HG03139 (cell line): ENCODE measurements at regions not wholly inside any gene's neighbourhood (a gene's known extent, or its start where the extent isn't known, plus 50 kb on each side); places are given as distances from the start of the nearest gene placed in this dataset.
A peak's percentile ranks its signal among the peaks of the same experiment; 100 is the strongest.

Experiments
- ATAC-seq: cut with Tn5 transposase; IDR thresholded peaks from one replicate; pipeline ENCODE4 v1.9.1; 2021; ENCODE audit not compliant: unreplicated experiment

GRCh38 chr3:18501679-18502343, 76.7 kb upstream of the SATB1 start:
- no peak for ATAC-seq

- ATAC-seq = no peak
Observed at GRCh38 chr3:18500322-18500721, 75.2 kb upstream of the SATB1 start.

- ATAC-seq = peak; percentile 83
Observed at GRCh38 chr3:18499301-18499700, 74.2 kb upstream of the SATB1 start.

GRCh38 chr3:18494251-18494650, 69.1 kb upstream of the SATB1 start:
- ATAC-seq = no peak

GRCh38 chr3:18489939-18490338, 64.8 kb upstream of the SATB1 start:
- ATAC-seq = no peak

- ATAC-seq = no peak
Observed at GRCh38 chr3:18483226-18483625, 58.1 kb upstream of the SATB1 start.

- ATAC-seq = no peak
Observed at GRCh38 chr3:18481946-18482548, 56.9 kb upstream of the SATB1 start.

- no peak for ATAC-seq
Observed at GRCh38 chr3:18477620-18478019, 52.5 kb upstream of the SATB1 start.
